ENCODE measurements at regions not wholly inside any gene's neighbourhood (a gene's known extent, or its start where the extent isn't known, plus 50 kb on each side); places are given as distances from the start of the nearest gene placed in this dataset.

DNA sequence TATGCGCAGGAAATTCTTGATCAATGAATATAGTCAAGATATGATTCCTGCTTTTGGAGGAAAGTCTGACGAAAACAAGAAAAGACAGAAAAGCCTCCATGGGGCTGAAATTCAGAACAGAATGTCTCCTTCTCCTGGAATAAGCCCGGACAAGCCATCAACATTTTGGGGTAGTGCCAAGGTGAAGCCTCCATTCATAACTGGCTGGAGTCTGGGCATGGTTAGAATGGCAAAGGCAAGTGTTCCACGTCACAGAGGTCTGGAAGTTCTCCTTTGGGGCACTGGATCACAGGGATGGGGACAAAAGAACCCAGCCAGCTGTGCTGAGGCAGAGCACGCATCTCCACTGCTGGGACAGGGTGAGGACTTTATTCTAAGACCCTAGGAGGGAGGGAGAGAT lies 505.7 kb downstream of the CMPK2 start:
- Histone ChIP-seq H3K27me3 (no peaks in the 10 kb centered on the region), H2AFZ (no peak overlapping the region), H3K9me2 (replicated peaks; ENCODE audit: insufficient read depth) (no peaks in the 10 kb centered on the region), H3K4me1 (ENCODE audit: insufficient read depth) (no peaks in the 10 kb centered on the region), H3K79me2 (no peaks in the 10 kb centered on the region), H3K4me2 (no peak overlapping the region), H3K36me3 (replicated peaks; ENCODE audit: insufficient read depth, low read depth) (no peaks in the 10 kb centered on the region), H4K20me1 (ENCODE audit: insufficient read depth, poor library complexity, severe bottlenecking) (no peaks in the 10 kb centered on the region), H3K9me3 (ENCODE audit: low read depth) (no peaks in the 10 kb centered on the region), H3K27ac (no peak overlapping the region), H3K4me3 (no peak overlapping the region)
- WGBS (ENCODE audit: low lambda C conversion rate, missing lambda C conversion rate): 79% methylated on average over 5 of the region's 5 CpGs
- DNase-seq (ENCODE audit: low spot score): no peak
- TF ChIP-seq, protein P1, sequence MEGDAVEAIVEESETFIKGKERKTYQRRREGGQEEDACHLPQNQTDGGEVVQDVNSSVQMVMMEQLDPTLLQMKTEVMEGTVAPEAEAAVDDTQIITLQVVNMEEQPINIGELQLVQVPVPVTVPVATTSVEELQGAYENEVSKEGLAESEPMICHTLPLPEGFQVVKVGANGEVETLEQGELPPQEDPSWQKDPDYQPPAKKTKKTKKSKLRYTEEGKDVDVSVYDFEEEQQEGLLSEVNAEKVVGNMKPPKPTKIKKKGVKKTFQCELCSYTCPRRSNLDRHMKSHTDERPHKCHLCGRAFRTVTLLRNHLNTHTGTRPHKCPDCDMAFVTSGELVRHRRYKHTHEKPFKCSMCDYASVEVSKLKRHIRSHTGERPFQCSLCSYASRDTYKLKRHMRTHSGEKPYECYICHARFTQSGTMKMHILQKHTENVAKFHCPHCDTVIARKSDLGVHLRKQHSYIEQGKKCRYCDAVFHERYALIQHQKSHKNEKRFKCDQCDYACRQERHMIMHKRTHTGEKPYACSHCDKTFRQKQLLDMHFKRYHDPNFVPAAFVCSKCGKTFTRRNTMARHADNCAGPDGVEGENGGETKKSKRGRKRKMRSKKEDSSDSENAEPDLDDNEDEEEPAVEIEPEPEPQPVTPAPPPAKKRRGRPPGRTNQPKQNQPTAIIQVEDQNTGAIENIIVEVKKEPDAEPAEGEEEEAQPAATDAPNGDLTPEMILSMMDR (IDR thresholded peaks at IDR 0.05; ENCODE audit: poor library complexity): no peak
- TF ChIP-seq EZH2 (IDR thresholded peaks at IDR 0.05; ENCODE audit: borderline replicate concordance) (no peak), EZH2phosphoT487 (IDR thresholded peaks at IDR 0.05; ENCODE audit: low read depth, severe bottlenecking, unreplicated experiment) (no peak)

DNA sequence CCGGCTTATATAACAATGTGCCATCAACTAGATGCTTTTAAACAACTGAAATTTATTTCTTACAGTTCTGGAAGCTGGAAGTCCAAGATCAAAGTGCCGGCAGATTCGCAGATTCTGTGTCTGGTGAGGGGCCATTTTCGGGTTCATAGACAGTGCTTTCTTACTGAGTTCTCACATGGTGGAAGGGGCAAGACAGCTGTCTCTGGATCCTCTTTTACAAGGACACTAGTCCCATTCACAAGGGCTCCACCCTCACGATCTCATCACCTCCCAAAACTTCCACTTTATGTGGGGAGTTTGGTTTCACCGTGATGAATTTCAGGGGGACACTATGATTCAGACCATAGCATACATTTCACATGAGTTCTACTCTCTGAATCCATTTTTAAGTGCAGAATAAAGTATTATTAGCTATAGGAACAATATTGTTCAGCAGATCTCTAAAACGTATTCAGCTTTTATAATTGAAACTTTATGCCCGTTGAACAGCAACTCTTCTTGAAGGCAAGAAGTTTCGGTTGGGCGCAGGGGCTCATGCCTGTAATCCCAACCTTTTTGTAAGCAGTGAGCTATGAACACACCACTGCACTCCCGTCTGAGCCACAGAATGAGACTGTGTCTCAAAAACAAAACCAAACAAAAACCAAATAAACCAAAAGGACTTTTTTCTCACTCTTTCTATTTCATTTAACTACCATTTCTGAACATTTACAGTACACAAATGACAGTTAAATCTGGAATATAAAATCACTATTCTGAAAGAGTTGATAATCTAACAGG lies 502.8 kb downstream of the CMPK2 start:
- WGBS (ENCODE audit: low lambda C conversion rate, missing lambda C conversion rate): 84% methylated on average over 11 of the region's 11 CpGs

DNA sequence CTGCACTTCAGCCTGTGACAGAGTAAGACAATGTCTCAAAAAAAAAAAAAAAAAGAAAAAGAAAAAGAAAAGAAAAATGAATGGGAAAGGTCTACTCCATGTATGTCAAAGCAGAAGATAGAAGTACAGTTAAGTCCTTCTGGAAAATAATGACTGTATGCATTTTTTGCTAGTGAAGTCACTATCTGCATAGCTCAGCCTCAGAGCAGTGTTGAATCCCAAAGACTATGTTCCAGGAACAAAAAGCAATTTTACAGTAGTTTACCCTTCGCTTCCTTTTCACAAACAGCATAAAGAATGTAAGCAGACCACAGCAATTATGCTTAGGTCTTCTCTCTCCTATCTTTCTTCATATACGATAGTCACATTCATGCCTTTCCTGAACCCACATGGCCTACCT lies 497.4 kb downstream of the CMPK2 start:
- Histone ChIP-seq H3K4me2 (no peak overlapping the region), H3K36me3 (replicated peaks; ENCODE audit: insufficient read depth, low read depth) (no peaks in the 10 kb centered on the region), H3K27me3 (no peaks in the 10 kb centered on the region), H3K9me2 (replicated peaks; ENCODE audit: insufficient read depth) (no peaks in the 10 kb centered on the region), H3K9me3 (ENCODE audit: low read depth) (no peaks in the 10 kb centered on the region), H2AFZ (no peak overlapping the region), H4K20me1 (ENCODE audit: insufficient read depth, poor library complexity, severe bottlenecking) (no peaks in the 10 kb centered on the region), H3K4me1 (ENCODE audit: insufficient read depth) (peaks cover 9% of the 10 kb centered on the region), H3K4me3 (no peak overlapping the region), H3K27ac (peak overlapping the region; percentile 56), H3K79me2 (no peaks in the 10 kb centered on the region)
- WGBS (ENCODE audit: low lambda C conversion rate, missing lambda C conversion rate): 72% methylated on average over 2 of the region's 2 CpGs
- TF ChIP-seq, protein P1 (IDR thresholded peaks at IDR 0.05; ENCODE audit: poor library complexity): no peak
- no peak for TF ChIP-seq EZH2 (IDR thresholded peaks at IDR 0.05; ENCODE audit: borderline replicate concordance)
- no peak for TF ChIP-seq EZH2phosphoT487 (IDR thresholded peaks at IDR 0.05; ENCODE audit: low read depth, severe bottlenecking, unreplicated experiment)
- peak; percentile 41 for DNase-seq (ENCODE audit: low spot score)

More for the DNA sequence above, 502.8 kb downstream of the CMPK2 start:
- no peak for DNase-seq (ENCODE audit: low spot score)
- no peaks in the 10 kb centered on the region for H4K20me1 ChIP-seq (ENCODE audit: insufficient read depth, poor library complexity, severe bottlenecking)
- no peaks in the 10 kb centered on the region for H3K36me3 ChIP-seq (replicated peaks; ENCODE audit: insufficient read depth, low read depth)
- no peak overlapping the region for H3K27ac ChIP-seq
- no peaks in the 10 kb centered on the region for H3K9me3 ChIP-seq (ENCODE audit: low read depth)
- H3K27me3 ChIP-seq: no peaks in the 10 kb centered on the region
- H3K9me2 ChIP-seq (replicated peaks; ENCODE audit: insufficient read depth): no peaks in the 10 kb centered on the region
- no peaks in the 10 kb centered on the region for H3K4me1 ChIP-seq (ENCODE audit: insufficient read depth)
- no peak overlapping the region for H3K4me3 ChIP-seq
- no peak overlapping the region for H3K4me2 ChIP-seq
- H2AFZ ChIP-seq: no peak overlapping the region
- H3K79me2 ChIP-seq: no peaks in the 10 kb centered on the region
- no peak for TF ChIP-seq EZH2phosphoT487 (IDR thresholded peaks at IDR 0.05; ENCODE audit: low read depth, severe bottlenecking, unreplicated experiment)
- TF ChIP-seq, protein P1 (IDR thresholded peaks at IDR 0.05; ENCODE audit: poor library complexity): no peak
- no peak for TF ChIP-seq EZH2 (IDR thresholded peaks at IDR 0.05; ENCODE audit: borderline replicate concordance)

Data from hepatocyte (in vitro differentiated cells).